GM19463 (cell line): ENCODE measurements at regions not wholly inside any gene's neighbourhood (a gene's known extent, or its start where the extent isn't known, plus 50 kb on each side); places are given as distances from the start of the nearest gene placed in this dataset.

Experiments
- ATAC-seq: cut with Tn5 transposase; IDR thresholded peaks from one replicate; pipeline ENCODE4 v1.9.1; 2021; ENCODE audit warnings: mild to moderate bottlenecking, moderate library complexity; ENCODE audit not compliant: unreplicated experiment

DNA sequence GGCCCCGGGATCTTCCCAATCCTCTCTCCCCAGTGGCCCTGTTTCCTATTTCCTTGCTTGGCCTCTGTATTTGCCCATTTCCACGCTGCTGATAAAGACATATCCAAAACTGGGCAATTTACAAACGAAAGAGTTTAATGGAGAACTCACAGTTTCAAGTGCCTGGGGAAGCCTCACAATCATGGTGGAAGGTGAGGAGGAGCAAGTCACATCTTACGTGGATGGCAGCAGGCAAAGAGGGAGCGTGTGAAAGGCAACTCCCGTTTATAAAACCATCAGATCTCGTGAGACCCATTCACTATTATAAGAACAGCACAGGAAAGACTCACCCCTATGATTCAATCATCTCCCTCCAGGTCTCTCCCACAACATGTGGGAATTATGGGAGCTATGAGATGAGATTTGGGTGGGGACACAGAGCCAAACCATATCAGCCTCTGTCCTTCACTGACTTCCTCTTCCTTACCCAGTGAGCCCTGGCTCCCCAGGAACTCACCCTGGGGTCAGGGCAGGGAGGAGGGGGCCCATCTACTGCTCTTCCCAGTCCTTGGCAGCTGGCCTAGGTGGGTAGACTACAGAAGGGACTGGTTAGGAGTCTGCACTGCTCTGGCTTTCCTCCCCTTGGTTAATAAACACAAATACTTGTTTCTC is 105.8 kb upstream of the MYCN start:
- no peak for ATAC-seq

DNA sequence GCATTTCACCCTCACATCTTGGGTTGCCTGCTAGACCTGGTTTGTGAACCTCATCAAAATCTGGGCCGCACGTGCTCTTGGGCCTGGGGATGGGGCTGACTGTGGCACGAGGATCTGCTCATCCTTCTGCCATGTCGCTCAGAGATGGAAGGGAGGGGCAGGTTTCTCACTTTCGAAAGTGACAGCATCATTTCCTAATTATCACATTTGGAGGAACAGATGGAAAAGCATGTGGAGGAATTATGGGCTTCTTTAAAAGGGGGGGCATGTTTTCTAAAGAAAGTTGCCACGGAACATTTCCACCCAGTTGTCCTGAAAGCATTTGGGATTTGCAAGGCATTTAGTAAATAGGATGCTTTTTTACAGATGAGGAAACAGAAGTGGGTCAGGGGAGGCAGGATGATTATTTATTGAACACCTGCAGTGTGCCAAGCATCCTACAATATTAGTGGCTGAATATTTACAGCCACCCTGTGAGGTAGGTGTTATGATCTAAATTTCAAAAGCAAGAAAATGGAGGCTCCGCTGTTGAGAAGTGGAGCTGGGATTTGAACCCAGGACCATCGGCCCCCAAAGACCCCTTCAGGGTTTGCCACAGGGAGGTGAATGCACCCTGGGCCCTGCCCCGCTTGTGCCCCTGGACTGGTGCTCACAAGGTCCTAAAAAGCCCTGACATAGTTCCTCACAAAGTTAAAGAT is 104.2 kb upstream of the MYCN start:
- no peak for ATAC-seq

DNA sequence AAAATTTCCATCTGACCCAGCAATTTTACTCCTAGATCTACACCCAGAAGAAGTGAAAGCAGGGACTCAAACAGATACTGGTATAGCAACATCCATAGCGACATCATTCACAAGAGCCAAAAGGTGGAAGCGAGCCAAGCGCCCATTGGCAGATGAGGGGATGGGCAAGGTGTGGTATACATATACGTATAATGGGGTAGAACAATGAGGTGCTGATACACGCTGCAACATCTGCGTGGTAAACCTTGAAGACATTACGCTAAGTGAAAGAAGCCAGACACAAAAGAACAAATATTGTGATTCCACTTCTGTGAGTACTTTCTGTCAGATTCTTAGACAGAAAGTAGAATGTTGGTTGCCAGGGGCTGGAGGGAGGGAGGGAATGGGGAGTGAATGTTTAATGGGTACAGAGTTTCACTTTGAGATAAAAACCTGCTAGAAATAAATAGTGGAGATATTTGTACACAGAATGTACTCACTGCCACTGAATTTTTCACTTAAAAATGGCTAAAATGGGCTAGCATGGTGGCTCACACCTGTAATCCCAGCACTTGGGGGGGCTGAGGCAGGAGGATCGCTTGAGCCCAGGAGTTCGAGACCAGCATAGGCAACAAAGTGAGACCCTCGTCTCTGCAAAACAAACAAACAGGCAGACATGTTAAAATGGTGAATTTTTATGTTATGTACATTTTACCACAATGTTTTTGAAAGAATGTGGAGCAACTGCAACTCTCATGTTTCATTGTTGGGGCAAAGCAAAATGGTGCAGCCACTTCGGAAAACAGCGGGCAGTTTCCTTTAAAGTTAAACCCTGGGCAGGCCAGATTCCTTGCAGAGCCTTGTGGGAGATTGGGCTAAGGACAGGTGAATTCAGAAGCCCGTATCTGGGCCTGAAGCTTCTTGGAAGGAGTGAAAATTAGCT is 103.4 kb upstream of the MYCN start:
- no peak for ATAC-seq

DNA sequence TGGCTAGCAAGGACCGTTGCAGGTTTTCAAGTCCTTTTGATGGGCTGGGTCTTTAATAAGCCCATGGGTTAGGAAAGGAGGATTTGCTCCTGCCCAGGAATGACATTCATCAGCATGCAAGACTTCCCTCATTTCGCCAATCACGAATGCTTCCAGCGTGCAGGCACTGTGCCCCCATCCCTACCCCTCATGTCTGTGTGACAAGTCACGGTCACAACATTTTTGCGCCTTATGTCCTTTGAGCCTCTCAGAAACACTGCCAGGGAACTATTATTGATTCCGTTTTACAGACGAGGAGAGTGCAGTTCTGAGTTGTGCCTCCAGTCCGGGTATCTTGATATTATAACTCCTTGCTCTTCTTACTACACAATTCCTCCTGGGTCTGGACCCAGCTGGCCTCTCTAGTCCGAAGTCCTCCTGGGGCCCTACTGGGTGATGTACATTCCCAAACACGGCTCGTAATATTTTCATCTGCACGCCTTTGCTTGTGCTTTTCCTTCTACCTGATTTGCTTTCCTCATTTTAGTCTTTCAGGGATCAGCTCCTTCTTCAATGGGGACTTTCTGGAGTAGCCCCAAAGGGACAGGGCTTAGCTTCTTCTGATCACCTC is 101.8 kb upstream of the MYCN start:
- no peak for ATAC-seq

DNA sequence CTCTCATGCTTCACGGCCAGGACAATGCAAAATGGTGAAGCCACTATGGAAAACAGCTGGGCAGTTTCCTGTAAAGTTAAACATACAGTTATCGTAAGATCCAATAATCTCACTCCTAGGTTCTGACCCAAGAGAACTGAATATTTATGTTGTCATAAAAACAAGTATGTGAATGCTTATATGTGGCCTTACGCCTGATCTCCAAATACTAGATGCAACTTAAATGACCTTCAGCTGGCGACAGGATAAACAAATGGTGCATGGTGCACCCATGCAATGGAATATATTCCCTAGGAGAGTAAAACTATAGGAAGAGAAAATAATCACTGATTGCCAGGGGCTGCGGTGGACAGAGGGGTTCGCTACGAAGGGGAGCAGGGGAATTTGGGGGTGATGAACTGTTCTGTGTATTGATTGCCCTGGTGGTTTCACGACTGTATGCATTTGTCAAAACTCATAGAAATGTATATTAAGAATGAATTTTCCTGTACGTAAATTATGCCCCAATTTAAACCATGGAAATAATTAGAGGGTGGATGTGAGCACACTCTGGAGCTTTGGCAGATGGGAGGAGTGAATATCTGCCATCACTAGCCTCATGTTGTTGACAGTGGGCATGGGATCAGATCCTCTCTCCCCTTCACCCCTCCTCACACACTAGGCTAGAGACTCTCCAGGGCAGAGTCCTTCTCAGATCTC is 100.8 kb upstream of the MYCN start:
- ATAC-seq: no peak

DNA sequence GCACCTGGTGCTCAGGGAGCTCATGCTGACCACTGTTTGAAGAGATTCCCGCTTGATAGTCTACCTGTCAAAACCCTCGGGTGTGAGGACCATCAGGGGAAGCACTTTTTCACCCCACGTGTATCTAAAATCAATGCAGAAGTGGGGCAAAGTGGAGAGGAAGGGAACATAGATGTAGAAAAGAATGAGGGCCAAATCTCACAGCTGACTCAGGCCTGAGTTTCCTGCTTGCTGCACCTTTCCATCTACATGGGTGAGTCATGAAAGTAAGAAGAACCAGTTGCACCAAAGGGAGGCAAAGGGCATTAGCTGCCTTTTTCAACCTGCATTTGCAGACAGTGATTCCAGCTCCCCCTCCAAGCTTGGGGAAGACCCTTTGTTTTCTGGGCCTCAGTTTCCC is 100.2 kb upstream of the MYCN start:
- no peak for ATAC-seq

DNA sequence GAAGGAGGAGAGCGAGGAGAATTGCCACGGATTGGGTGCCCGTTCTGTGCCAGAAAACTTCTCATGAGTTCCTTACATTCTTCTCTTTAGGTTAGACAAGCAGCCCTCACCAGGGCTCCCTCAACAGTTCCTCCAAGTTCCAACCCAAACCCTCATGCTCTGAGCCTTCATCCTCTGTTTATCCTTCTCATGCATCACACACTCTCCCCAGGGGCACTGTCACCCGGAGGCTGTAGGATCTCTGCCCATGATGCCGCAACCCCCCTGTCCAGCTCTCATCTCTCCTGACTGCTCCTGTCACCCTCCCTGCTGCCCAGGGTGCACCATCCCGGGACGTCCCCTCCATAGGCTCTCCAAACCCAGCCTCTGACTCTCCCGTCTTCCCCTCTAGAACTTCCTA is 99.4 kb upstream of the MYCN start:
- no peak for ATAC-seq

DNA sequence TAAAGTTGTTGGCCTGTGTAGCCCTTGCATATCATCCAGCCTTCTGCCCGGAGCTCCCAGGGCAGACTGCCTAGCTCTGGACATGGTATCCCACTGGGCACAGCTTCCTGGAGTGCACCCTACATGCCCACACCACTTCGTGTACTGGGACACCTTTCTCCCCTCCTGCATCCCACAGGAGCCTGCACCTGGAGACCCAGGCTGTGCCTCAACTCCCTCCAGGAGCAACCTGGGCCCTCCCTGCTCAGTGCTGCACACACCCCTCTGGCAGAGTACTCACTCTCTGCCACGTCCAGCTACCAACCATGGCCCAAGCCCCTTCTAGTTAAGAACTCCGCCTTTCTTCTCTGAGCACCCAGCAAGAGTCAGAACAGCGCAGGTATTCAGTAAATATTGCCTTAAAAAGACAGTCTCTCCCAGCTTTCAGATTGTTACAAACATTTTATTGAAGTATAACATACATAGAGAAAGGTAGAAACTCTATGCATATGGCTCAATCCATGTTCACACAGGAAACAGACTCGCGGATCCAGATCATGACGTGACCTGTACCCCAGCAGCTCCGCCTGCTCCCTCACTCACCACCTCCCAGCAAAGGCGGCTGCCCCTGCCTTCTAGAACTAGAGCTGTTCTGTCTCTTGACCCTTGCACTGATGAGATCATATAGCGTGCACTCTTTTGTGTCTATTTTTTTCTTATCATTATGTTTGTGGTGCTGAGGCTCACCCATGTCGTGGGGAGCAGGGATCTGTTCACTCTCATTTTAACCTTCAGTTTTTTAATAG is 98.4 kb upstream of the MYCN start:
- ATAC-seq: no peak

DNA sequence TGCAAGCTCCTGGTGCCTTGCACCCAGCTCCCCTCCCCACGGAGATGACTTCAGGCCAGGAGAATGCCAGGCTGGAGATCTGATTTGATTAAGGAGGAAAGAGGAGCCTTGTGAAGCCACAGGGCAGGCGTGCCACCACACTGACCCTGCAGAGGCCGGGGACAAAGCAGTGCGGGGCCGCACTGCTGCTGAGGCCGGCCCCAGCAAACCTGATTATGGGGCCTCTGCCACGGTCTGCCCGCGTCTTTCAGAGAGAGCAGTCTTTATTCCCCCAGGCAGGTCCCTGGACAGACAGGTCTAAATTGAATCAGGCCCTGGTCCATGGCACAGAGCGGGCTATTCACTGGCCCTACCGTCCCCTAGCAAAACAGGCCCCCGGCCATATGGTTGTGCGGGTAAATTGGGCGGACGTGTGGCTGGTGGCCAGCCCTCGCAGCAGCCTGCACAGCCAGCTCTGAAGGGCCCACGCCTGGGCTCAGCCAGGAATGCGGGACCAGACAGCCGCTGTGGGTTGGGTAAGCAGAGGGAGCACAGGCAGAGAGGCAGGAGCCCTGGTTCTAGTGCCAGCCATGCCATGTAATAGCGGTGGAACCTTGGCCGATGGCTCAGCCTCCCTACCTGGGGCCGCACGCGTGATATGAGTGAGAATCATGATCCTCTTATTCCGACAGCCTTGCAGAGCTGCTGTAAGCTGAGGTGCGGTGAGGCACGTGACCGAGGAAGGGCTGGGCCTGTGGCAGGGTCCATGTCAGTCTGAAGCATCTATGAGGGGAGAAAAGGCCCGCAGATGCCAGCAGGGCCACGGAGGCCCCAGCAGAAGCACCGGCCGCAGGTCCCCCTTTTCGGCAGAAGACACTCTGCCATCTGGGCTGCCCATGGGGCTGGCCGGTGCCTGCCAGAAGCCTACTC is 97.3 kb upstream of the MYCN start:
- ATAC-seq: no peak

DNA sequence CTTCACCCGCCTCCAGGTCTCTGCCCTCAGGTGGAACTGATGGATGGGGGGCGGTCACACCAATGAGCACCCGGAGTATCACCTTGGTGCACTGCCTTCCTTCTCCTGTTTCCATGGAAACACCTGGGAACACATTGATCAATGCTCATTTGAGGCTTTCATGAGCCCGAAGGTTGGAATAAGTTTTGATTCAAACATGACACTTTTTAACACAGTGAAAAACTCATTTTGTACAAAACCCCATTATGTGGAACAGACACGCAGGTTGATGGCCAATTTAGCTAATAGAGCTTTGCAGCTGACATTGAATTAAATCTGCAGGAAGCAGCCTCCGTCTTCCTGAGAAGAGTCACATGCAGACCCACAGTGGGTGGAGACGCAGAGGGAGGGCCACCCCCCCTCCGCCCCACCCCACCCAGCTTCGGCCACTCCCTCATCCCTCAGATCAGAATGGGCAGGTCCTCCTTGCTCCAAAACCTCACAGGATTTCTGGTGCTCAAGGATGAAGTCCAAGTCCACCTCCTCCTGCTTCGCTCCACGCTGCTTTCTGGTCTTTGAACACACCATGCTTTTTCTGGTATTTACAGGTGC is 96.0 kb upstream of the MYCN start:
- no peak for ATAC-seq

DNA sequence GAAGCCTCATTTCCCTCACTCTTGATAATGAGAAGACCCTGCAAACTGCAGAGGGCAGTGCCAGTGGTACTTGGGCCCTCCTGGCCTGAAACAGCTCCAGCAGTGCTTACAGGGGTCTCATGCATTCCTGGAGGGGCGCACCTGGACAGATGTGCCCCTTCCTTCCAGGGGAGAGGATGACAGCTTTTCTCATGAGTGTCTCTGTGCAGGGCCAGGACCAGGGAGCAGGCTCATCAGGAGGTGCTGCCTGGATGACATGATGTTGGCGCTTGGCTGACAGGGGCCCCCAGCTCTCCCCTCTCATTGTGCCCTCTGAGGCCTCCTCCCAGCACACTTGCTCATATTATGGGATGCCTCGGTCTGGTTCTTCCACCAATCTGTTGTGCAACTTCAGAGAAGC is 95.1 kb upstream of the MYCN start:
- ATAC-seq: no peak

DNA sequence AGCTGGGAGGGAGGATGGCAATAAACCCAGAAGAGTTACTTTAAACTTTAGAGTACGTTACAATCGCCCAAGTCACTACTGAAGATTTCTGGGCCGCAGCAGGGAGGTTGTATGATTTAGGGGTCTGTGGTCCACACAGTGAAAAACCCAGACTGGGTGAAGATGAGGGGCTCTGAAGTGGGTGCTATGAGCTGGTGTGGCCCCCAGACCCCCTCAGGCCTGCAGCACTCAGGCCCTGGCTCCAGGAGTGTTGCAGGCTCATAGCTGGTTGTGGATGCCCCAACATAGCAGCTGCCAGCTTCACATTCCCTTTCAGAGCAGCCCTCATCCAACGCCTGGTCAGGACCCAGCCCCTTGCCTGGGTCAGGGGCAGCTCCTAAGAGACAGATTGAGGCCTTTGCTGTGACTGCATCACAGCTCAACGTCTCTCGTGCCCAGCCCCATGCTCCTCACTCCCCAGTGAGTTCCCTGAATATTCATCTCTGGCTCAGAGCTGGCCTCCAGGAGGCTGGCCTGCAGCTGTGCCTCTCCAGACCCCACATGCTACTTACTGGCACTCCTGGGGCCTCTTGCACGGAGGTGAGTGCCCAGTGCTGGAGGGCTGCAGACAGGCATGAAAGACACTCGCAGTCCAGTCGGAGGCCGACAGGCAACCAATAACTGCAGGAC is 94.5 kb upstream of the MYCN start:
- no peak for ATAC-seq

DNA sequence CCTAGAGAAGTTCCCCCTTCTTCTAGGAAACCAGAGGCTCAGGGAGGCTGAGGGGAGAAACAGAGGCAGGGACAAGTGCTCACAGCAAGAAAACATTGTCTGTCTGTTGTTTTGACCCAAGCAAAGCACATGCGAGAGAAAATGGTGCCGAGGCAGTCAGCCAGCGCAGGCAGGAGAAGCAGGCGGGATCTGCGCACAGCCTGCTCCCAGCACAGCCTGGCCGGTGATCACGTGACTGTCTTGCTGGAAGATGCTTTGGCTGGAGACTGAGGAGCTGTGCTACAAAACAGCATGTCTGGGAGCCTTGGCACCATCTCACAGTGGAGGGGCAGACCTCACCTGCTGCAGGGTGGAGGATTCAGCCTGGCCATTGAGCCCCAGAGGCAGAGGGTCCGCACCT is 93.7 kb upstream of the MYCN start:
- ATAC-seq: no peak

DNA sequence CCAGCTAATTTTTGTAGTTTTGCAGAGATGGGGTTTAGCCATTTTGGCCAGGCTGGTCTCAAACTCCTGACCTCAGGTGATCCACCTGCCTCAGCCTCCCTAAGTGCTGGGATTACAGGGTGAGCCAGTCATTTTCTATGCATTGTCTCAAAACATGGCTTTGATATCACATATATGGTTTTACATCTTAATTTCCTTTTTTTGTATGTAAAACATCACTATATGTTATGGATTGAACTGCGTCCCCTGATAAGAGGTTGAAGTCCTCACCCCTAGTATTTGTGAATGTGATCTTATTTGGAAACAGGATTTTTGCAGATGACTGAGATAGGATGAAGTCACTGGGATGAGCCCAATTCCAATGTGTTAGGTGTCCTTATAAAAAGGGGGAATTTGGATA is 89.8 kb upstream of the MYCN start:
- no peak for ATAC-seq

DNA sequence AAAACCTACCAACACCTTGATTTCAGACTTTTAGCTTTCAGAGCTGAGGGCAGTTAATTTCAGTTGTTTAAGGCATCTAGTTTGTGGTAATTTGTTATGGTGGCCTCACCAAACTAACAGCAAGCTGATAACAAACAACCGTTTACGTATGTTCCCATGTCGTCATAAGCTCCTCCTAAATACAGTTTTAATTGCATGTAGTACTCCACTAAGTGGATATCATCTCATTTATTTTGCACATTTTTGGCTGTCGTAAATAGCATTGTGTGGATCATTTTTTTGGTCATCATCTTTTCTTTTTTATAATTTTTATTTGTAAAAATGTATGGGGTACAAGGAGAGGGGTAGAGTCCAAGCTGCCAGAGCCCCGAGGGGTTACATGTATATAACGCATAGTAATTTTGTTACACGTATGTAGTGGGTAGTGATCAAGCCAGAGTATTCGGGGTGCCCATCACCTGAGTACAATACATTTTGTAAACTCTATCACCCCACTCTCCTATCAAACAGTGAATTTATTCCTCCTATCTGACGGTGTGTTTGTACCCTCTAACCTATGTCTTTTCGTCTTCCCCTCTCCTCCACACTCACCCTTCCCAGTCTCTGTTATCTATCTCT is 89.2 kb upstream of the MYCN start:
- no peak for ATAC-seq

DNA sequence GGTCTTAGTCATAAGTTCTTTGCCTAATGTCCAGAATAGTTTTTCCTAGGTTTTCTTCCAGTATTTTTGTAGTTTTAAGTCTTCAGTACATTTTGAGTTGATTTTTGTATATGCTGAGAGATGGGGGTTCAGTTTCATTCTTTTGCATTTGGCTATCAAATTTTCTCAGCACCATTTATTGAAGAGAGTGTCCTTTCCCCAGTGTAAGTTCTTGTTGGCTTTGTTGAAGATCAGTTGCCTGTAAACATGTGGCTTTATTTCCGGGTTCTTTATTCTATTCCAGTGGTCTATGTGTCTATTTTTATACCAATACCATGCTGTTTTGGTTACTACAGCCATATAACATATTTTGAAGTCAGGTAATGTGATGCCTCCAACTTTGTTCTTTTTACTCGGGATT is 87.5 kb upstream of the MYCN start:
- ATAC-seq: no peak

DNA sequence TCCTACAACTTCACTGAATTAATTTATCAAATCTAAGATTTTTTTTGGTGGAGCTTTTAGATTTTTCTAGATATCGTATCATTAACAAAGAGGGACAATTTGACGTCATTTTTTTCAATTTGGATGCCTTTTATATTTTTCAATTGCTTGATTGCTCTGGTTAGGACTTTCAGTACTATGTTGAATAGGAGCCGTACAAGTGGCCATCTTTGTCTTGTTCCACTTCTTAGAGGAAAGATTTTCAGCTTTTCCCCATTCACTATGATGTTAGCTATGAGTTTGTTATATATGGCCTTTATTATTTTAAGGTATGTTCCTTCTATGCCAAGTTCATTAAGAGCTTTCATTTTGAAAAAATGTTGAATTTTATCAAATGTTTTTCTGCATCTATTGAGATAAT is 86.4 kb upstream of the MYCN start:
- no peak for ATAC-seq

DNA sequence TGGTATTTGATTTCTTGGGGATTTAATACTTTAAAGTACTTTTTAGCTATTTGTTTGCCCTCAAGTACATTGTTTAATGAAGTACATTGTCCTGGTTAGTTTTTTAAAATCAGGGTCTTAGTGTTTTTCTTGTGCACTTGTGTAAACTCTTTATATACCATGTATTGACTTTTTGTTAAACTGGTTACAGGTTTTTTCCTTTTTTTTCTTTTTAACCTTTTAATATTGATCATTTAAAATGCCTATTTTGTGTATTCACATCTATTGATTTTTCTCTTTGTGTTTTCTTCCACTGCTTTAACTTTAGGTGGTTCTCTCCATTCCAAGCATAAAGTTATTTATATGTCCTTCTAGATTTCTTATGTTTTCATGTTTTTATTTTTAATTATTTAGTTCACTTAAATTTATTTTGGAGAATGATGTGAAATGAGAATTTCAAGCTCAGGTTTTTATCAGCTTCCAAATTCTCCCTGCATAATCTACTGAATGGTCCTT is 84.5 kb upstream of the MYCN start:
- no peak for ATAC-seq
